Suprapubic skin (tissue), 3 donors: ENCODE measurements at regions not wholly inside any gene's neighbourhood (a gene's known extent, or its start where the extent isn't known, plus 50 kb on each side); places are given as distances from the start of the nearest gene placed in this dataset.

Experiments
- CTCF ChIP-seq, 2 donors: fragments of 200-600 bp in 1 of 2; fragments of 450-650 bp in 1 of 2; sonication (generic) in 1 of 2; IDR thresholded peaks; one replicate each; pipeline ENCODE4 v1.5.1; 2016 to 2019; ENCODE audit warnings: antibody characterized with exemption in 2 of 2, mild to moderate bottlenecking in 1 of 2, moderate library complexity in 1 of 2
- POLR2AphosphoS5 ChIP-seq, 3 donors: sonication (generic); formaldehyde crosslinking; IDR thresholded peaks; one replicate each; pipeline ENCODE4 v1.6.1; 2017; ENCODE audit warnings: antibody characterized with exemption in 3 of 3

- TF ChIP-seq CTCF (IDR thresholded peaks at IDR 0.05) (no peak), POLR2AphosphoS5 (IDR thresholded peaks at IDR 0.05) (no peak)
These were observed 116.4 kb upstream of the ANO1 start for GRCh38 chr11:69961738-69962137.
